ENCODE measurements at regions not wholly inside any gene's neighbourhood (a gene's known extent, or its start where the extent isn't known, plus 50 kb on each side); places are given as distances from the start of the nearest gene placed in this dataset.

DNA sequence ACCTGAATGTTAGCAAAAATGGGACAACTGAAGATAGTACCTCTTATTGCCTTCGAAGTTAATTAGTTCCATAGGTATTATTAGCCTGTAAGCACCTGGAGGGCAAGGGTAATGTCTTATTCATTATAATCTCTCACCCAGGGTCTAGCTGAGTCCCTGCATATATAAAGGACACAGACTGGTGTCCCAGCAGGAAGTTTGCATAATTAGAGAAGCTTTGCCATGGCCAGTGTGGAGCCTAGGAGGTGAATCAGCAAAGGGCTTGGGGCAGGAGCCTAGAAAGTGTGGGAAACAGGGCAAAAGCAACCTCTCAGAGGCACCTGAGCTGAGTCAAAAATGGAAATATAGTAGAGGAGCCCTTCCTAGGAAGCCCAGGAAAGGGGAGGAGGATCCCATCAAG, 120.4 kb downstream of the NEDD1 start:
- Histone ChIP-seq H3K4me1 (ENCODE audit: insufficient read depth, low read length) (no peaks in the 10 kb centered on the region), H3K36me3 (ENCODE audit: insufficient read depth, low read length) (no peaks in the 10 kb centered on the region), H3K27ac (ENCODE audit: low read depth, low read length) (no peak overlapping the region), H2AFZ (ENCODE audit: low read length) (no peak overlapping the region), H3K27me3 (ENCODE audit: insufficient read depth, low read length) (no peaks in the 10 kb centered on the region), H3K79me2 (ENCODE audit: insufficient read depth, low read length) (no peaks in the 10 kb centered on the region), H3K4me2 (ENCODE audit: insufficient read depth, low read length) (no peak overlapping the region), H3K9me3 (ENCODE audit: low read depth, low read length) (no peaks in the 10 kb centered on the region), H3K4me3 (ENCODE audit: insufficient read depth, low read length) (no peak overlapping the region), H4K20me1 (ENCODE audit: insufficient read depth, low read length) (no peaks in the 10 kb centered on the region)
- no peak for DNase-seq (ENCODE audit: insufficient read length, low spot score, missing footprints)
- TF ChIP-seq CTCF (IDR thresholded peaks at IDR 0.05; ENCODE audit: extremely low read depth, low read depth, low read length) = no peak

DNA sequence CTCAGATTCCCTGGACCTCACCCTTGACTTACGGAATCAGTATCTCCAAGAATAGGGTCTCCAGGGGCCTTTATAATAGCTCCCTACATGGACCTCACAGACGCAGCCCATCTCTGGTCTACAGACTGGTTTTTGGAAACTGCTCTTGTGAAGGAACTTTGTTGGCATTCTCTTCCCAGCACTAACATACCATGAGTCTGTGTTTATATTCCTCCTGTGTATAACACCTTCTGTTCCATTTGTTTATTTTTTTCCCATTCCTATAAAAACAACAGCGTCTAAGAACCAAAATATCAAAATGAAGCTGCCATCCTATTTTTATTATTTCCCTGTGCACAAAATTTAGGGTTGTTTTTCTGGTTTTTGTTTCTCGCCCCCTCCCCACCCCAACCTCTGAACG, 131.1 kb downstream of the NEDD1 start:
- H3K27me3 ChIP-seq (ENCODE audit: insufficient read depth, low read length) = no peaks in the 10 kb centered on the region
- no peaks in the 10 kb centered on the region for H3K36me3 ChIP-seq (ENCODE audit: insufficient read depth, low read length)
- H2AFZ ChIP-seq (ENCODE audit: low read length) = no peak overlapping the region
- H3K79me2 ChIP-seq (ENCODE audit: insufficient read depth, low read length) = no peaks in the 10 kb centered on the region
- H3K27ac ChIP-seq (ENCODE audit: low read depth, low read length) = no peak overlapping the region
- H3K9me3 ChIP-seq (ENCODE audit: low read depth, low read length) = no peaks in the 10 kb centered on the region
- no peaks in the 10 kb centered on the region for H4K20me1 ChIP-seq (ENCODE audit: insufficient read depth, low read length)
- DNase-seq (ENCODE audit: insufficient read length, low spot score, missing footprints) = no peak
- no peaks in the 10 kb centered on the region for H3K4me1 ChIP-seq (ENCODE audit: insufficient read depth, low read length)
- no peak overlapping the region for H3K4me3 ChIP-seq (ENCODE audit: insufficient read depth, low read length)
- H3K4me2 ChIP-seq (ENCODE audit: insufficient read depth, low read length) = no peak overlapping the region
- no peak for TF ChIP-seq CTCF (IDR thresholded peaks at IDR 0.05; ENCODE audit: extremely low read depth, low read depth, low read length)

DNA sequence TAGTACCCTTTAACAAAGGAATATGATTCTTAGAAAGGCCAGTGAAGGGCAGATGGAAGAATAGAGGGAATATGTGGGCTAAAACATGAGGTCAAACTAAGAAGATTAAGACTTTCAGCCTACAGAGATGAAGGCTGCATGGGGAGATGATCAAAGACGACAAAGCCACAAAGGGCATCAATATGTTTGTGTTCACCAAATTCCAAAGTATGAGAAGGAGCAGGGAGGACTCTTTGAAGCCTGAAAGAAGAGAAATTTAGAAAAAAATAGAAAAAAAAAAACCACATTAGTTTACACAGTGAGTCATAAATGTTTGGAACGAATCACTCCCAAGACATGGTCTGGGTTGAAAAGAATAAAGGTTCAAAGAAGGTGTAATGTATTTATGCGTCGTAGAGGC, 131.8 kb downstream of the NEDD1 start:
- H3K36me3 ChIP-seq (ENCODE audit: insufficient read depth, low read length) = no peaks in the 10 kb centered on the region
- H3K79me2 ChIP-seq (ENCODE audit: insufficient read depth, low read length) = no peaks in the 10 kb centered on the region
- H2AFZ ChIP-seq (ENCODE audit: low read length) = no peak overlapping the region
- H4K20me1 ChIP-seq (ENCODE audit: insufficient read depth, low read length) = no peaks in the 10 kb centered on the region
- H3K27me3 ChIP-seq (ENCODE audit: insufficient read depth, low read length) = no peaks in the 10 kb centered on the region
- no peak for TF ChIP-seq CTCF (IDR thresholded peaks at IDR 0.05; ENCODE audit: extremely low read depth, low read depth, low read length)
- H3K4me3 ChIP-seq (ENCODE audit: insufficient read depth, low read length) = no peak overlapping the region
- no peak overlapping the region for H3K27ac ChIP-seq (ENCODE audit: low read depth, low read length)
- H3K9me3 ChIP-seq (ENCODE audit: low read depth, low read length) = no peaks in the 10 kb centered on the region
- no peak for DNase-seq (ENCODE audit: insufficient read length, low spot score, missing footprints)
- no peak overlapping the region for H3K4me2 ChIP-seq (ENCODE audit: insufficient read depth, low read length)
- H3K4me1 ChIP-seq (ENCODE audit: insufficient read depth, low read length) = no peaks in the 10 kb centered on the region

- Histone ChIP-seq H3K27ac (ENCODE audit: low read depth, low read length) (no peak overlapping the region), H4K20me1 (ENCODE audit: insufficient read depth, low read length) (no peaks in the 10 kb centered on the region), H3K9me3 (ENCODE audit: low read depth, low read length) (no peaks in the 10 kb centered on the region), H3K27me3 (ENCODE audit: insufficient read depth, low read length) (no peaks in the 10 kb centered on the region), H3K79me2 (ENCODE audit: insufficient read depth, low read length) (no peaks in the 10 kb centered on the region), H2AFZ (ENCODE audit: low read length) (no peak overlapping the region), H3K36me3 (ENCODE audit: insufficient read depth, low read length) (no peaks in the 10 kb centered on the region), H3K4me2 (ENCODE audit: insufficient read depth, low read length) (no peak overlapping the region), H3K4me3 (ENCODE audit: insufficient read depth, low read length) (no peak overlapping the region), H3K4me1 (ENCODE audit: insufficient read depth, low read length) (no peaks in the 10 kb centered on the region)
- DNase-seq (ENCODE audit: insufficient read length, low spot score, missing footprints) = no peak
- TF ChIP-seq CTCF (IDR thresholded peaks at IDR 0.05; ENCODE audit: extremely low read depth, low read depth, low read length) = no peak
These were observed 139.8 kb downstream of the NEDD1 start for GRCh38 chr12:97046901-97047300.

Measured in osteoblast (primary cell).